DMS 273 (cell line): ENCODE measurements at regions not wholly inside any gene's neighbourhood (a gene's known extent, or its start where the extent isn't known, plus 50 kb on each side); places are given as distances from the start of the nearest gene placed in this dataset.

ENCODE experiments used
- DNase-seq: peaks from one replicate; lab custom pipeline; 2025; ENCODE audit not compliant: unreplicated experiment; lab: John Stamatoyannopoulos, UW

DNA sequence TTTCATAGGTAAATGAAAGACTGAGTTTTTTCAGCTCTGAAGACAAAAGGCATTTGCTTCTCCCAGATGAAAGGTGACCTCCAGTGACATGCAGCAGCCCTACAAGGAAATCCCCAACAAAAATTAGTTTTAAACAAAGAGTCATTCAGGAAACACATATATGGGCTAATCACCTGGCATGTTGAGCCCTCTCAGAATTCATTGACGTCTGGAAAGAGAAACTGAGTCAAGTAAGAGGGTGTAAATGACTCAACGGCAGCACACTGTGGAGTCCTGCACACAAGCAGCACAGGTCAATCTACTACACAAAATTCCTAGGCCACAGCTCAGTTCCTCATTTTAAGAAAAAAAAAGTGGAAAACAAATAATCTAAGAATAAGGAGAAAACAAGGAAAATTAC, 592.3 kb downstream of the EPHA7 start:
- DNase-seq: no peak

GRCh38 chr6:92826633-92827032, 592.7 kb downstream of the EPHA7 start:
- DNase-seq: no peak

- no peak for DNase-seq
Observed at GRCh38 chr6:92822222-92822621, 597.1 kb downstream of the EPHA7 start.

DNA sequence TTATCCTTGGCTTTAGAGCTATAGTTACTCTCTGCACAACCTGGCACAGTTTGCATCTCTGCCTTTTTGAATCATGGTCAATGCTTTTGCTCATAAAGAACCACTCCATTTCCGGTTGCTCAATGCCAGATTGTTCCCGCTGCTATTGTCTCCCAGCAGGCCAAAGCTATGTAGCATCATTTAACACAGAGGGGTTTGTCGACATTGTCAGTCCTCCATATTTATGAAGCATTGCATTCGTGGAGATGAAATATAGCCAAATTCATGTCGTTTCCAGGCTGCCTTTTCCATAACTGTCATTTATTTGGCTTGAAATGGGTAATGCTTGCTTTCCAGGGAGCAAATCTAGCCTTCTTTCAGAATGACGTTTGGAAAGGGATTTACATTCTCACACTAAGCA, 598.8 kb downstream of the EPHA7 start:
- DNase-seq: no peak

- DNase-seq: peak; percentile 57
Observed at GRCh38 chr6:92810913-92811312, 608.4 kb downstream of the EPHA7 start.

GRCh38 chr6:92806254-92806653, 613.1 kb downstream of the EPHA7 start:
- DNase-seq: no peak

DNA sequence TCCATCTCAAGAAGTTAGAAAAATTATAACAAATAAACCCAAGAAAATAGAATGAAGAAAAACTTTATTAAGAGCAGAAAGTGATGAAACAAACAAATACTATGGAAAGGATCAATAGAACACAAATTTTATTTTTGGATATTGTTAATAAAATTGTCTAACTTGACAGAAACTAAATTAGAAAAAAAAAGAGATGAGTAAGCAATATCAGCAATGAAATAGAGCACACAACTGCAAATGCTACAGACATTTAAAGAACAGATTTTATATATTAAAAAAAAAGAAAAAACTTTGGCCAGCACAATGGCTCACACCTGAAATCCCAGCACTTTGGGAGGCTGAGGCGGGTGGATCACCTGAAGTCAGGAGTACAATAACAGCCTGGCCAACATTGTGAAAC, 628.0 kb downstream of the EPHA7 start:
- no peak for DNase-seq

- no peak for DNase-seq
Observed at GRCh38 chr6:92790381-92790780, 629.0 kb downstream of the EPHA7 start.

GRCh38 chr6:92784235-92784634, 635.1 kb downstream of the EPHA7 start:
- DNase-seq: no peak

GRCh38 chr6:92779746-92780145, 639.6 kb downstream of the EPHA7 start:
- DNase-seq: peak; percentile 17

DNA sequence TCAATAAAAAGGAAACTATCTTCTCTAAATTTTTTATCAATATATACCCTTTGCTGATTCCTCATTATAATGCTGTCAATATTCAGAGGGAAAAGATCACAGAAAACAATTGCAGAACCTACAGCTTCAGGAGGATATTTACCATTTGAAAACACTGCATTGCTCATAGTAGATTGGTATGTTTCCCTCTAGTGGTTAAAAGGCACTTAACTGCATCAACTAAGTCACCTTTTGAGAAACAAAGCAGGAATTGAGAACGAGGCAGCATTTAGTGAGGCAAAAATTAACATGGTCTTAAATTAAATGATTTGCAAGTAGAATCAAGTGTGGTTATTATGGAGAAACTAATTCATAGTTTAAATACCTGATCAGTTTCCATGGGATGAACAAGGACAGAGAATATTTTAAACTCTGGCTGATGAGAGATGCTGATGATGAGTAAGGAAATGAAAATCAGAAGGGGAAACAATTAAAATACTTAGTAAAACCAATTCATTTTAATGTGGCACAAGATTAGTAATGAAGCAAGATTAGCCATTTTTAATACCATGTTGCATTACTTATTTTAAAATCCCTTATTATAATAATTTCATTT, 642.1 kb downstream of the EPHA7 start:
- DNase-seq: peak; percentile 32

DNA sequence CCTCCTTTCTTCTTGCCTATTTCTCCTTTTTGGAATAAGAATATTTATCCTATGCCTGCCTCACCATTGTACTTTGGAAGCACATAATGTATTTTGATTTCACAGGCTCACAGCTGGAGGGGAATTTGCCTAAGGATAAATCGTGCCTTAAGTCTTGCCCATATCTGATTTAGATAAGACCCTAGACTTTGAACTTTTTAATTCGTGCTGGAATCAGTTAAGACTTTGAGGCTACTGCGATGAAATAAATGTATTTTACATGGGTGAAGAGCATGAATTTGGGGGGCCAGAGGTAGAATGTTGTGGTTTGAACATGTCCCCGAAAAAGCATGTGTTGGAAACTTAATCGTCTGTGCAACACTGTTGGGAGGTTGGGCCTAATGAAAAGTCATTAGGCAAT, 648.8 kb downstream of the EPHA7 start:
- DNase-seq: no peak

GRCh38 chr6:92767101-92767500, 652.3 kb downstream of the EPHA7 start:
- no peak for DNase-seq

DNA sequence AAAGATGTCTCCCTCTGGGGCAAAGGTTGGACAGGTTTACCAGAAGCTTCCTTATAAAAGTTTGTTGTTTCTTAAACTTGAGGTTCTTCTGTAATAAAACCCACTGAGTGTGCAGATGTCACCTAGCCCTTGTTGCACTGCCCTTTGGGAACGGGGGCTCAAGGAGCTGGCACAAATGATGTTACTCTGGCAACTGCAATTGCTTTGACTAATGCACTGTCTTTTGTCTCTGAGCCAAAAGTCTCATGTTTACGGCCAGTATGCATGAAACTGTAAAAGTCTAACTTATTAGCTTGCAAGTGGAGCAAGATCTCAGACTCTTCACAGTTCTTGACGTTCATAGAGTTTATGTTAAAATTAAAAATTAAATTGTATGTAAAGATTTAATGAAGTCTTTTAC, 655.7 kb downstream of the EPHA7 start:
- DNase-seq: no peak

- no peak for DNase-seq
Observed at GRCh38 chr6:92763274-92763584, 656.1 kb downstream of the EPHA7 start.

DNA sequence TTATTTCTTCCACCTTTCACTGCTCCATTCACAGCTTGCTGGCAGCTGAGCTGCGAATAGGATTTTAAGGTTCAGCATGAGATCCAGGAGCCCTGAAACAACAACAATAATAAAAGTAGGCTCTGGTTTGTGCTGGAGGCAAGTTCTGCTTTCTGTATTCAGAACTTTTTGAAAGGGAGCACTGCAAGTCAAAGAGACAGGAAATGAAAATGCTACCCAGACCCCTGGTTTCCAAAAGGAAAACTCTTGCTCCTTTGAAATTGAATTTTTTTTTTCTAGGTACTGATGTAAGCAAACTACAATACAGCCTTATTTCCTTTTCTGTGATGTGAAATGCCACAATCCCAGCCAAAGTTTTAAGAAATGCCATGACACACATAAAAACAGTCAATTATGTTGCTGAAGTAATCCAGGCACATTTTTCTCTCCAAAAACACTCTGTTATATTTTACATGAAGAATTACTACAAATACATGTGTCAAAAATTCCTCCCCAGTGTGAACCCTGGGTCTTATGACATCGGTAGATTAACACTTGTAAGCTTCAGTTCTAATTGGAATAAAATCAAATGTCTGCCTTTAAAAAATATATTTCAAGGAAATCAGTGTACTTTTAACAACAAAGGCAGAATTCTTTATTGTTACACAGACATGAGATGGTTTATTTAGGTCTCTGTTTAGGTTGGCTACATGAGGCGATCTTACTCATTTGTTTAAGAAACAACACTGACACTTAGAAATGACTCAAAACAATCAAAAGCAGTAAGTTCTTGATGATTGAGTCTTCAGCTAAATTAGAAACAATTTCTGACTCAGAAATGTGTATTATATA, 656.7 kb downstream of the EPHA7 start:
- no peak for DNase-seq

DNA sequence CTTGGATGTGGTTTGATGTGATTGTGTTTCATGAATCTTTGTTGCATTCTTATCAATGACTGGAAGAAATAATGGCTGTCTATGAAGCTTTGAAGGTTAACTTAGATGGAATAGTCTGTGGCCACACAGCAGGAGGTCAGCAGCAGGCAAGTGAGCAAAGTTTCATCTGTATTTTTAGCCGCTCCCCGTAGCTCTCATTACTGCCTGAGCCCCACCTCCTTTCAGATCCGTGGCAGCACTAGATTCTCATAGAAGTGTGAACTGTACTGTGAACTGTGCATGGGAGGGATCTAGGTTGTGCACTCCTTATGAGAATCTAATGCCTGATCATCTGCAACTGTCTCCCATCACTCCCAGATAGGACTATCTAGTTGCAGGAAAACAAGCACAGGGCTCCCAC, 660.2 kb downstream of the EPHA7 start:
- no peak for DNase-seq

GRCh38 chr6:92757925-92758324, 661.4 kb downstream of the EPHA7 start:
- DNase-seq: no peak

- DNase-seq: no peak
Observed at GRCh38 chr6:92756912-92757311, 662.4 kb downstream of the EPHA7 start.

DNA sequence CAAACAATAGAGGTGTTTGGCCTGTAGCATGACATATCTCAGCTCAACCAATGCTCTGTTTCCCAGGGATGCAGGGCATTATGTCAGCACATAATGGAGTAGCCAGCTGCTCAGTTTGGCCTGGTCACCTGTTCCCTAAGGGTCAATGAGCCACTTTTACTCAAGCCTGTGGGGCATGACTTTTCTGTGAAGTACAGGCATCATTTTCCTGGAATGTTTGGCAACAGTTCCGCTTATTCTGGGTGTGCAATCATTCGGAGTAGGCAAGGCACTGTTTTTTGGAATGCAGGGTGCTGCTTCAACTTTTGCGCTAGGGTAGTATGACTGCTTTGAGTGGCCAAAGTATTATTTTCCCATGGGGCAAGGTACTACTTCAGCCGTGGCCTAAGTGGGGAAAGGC, 665.4 kb downstream of the EPHA7 start:
- DNase-seq: no peak

GRCh38 chr6:92752114-92752513, 667.2 kb downstream of the EPHA7 start:
- no peak for DNase-seq

DNA sequence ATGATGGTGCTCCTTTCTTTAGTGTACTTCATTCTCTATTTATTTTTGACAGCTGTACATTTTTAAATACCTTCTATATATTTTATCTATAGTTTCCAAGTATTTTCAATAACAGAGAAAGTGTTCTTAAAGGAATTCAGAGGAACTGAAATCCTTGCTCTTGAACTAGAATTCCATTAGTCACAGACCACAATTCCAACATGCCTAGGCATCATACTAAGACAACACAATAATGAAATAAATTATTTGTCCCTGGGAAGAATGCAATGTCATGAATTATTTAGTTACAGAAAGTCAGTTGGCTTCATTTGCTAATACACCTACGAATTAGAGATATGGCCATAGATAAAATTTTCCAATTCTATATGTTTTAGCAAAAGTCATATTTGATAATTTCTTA, 671.2 kb downstream of the EPHA7 start:
- DNase-seq: no peak

DNA sequence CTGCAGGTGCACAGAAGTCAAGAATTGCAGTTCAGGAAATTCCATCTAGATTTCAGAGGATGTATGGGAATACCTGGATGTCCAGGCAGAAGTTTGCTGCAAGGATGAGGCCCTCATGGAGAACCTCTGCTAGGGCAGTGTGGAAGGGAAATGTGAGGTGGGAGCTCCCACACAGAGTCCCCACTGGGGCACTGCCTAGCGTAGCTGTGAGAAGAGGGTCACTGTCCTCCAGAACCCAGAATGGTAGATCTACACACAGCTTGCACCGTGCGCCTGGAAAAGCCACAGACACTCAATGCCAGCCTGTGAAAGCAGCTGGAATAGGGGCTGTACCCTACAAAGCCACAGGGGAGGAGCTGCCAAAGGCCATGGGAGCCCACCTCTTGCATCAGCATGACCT, 681.4 kb downstream of the EPHA7 start:
- DNase-seq: peak; percentile 0
